Body of pancreas (tissue), 4 donors: ENCODE measurements at regions not wholly inside any gene's neighbourhood (a gene's known extent, or its start where the extent isn't known, plus 50 kb on each side); places are given as distances from the start of the nearest gene placed in this dataset.

Experiments
- ATAC-seq: fragments of 150-250 bp; one replicate; pipeline ENCODE4 v1.9.1; 2016
- DNase-seq, 4 donors: peaks; one replicate each; pipeline ENCODE4 v3.0.0-alpha.2; 2019
- H3K27ac ChIP-seq, 4 donors: fragments of 200-600 bp; sonication (generic); 1 replicate in 3 of 4; 2 replicates in 1 of 4; pipeline versions ENCODE4 v1.5.1 to v1.6.1; 2016 to 2019; ENCODE audit warnings: mild to moderate bottlenecking in 1 of 4, mixed read lengths in 1 of 4, moderate library complexity in 1 of 4
- H3K27me3 ChIP-seq, 2 donors: fragments of 200-600 bp; sonication (generic); one replicate each; pipeline ENCODE4 v1.6.0; 2016; ENCODE audit warnings: mild to moderate bottlenecking in 1 of 2
- H3K36me3 ChIP-seq, 2 donors: fragments of 200-600 bp; sonication (generic); replicated peaks in 1 of 2; 2 replicates each; pipeline ENCODE4 v1.5.1; 2016; ENCODE audit warnings: low read depth in 2 of 2; ENCODE audit not compliant: insufficient read depth in 1 of 2
- H3K4me1 ChIP-seq: fragments of 200-600 bp; sonication (generic); one replicate; pipeline ENCODE4 v1.6.0; 2016
- H3K4me3 ChIP-seq, 2 donors: fragments of 200-600 bp; sonication (generic); 1 replicate in 1 of 2; 2 replicates in 1 of 2; pipeline ENCODE4 v1.5.1; 2016 to 2019
- H3K9me3 ChIP-seq, 3 donors: fragments of 200-600 bp; sonication (generic); 1 replicate in 2 of 3; 2 replicates in 1 of 3; pipeline ENCODE4 v1.5.1; 2016
- CTCF ChIP-seq, 7 experiments: fragments of 450-650 bp in 4 of 7; fragments of 200-600 bp in 3 of 7; sonication (generic) in 3 of 7; IDR thresholded peaks; one replicate each; pipeline ENCODE4 v1.5.1; 2016 to 2019; ENCODE audit warnings: antibody characterized with exemption in 7 of 7
- POLR2A ChIP-seq, 3 donors: fragments of 450-650 bp; IDR thresholded peaks; one replicate each; pipeline ENCODE4 v1.6.1; 2016; ENCODE audit warnings: antibody characterized with exemption in 3 of 3, mild to moderate bottlenecking in 2 of 3
- WGBS, 2 donors: methylation state at CpG; one replicate each; pipeline ENCODE4 v1.1.5; 2017; 5-methylcytosine and 5-hydroxymethylcytosine counted together
- intact Hi-C: fragments of 100-400 bp; cut with DNase I; formaldehyde crosslinking; loops from one replicate; pipeline ENCODE4 v1.15.1; 2023

GRCh38 chr6:56770011-56770520 lies 127.4 kb upstream of the DST start:
- no peak overlapping the region for H3K27ac ChIP-seq
- ATAC-seq = no peak

DNA sequence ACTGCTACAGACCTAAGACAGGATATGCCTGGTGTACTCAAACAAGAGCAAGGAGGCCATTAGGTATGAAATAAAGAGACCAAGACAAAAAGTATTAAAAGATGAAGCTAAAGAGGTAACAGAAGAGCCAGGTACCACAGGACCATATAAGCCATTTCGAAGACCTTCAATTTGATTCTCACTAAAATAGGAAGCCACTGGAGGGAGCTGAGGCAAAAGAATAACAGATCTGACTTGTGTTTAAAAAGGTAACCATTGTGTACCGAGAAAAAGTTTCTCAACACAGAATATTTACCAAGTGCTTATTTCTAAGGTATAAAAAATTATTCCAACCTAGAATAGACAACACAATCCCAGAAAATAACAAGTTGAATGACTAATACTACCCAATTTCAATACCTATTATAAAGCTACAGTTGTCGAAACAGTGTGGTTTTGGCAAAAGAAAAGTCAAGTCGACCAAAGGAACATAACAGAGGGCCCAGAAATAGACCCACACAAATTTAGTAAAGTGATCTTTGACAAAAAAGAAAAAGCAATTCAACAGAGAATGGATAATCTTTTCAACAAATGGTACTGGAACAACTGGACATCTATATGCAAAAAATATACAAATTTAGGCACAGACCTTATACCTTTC lies 125.3 kb upstream of the DST start:
- ATAC-seq (no peak), DNase-seq (no peak)
- H3K27me3 ChIP-seq = no peaks in the 10 kb centered on the region
- TF ChIP-seq CTCF (IDR thresholded peaks at IDR 0.05) (no peak), POLR2A (IDR thresholded peaks at IDR 0.05) (no peak)
- no peaks in the 10 kb centered on the region for H3K9me3 ChIP-seq
- H3K36me3 ChIP-seq = no peaks in the 10 kb centered on the region
- H3K27ac ChIP-seq = no peak overlapping the region
- intact Hi-C loops = no loop called here
- no peaks in the 10 kb centered on the region for H3K4me1 ChIP-seq
- WGBS, 2 donors = 65 to 77% methylated on average over 4 of the region's 4 CpGs
- H3K4me3 ChIP-seq = no peak overlapping the region

More at GRCh38 chr6:56770011-56770520, 127.4 kb upstream of the DST start:
- intact Hi-C loops = no loop called here
- no peaks in the 10 kb centered on the region for H3K27me3 ChIP-seq
- no peaks in the 10 kb centered on the region for H3K4me1 ChIP-seq
- 87 to 91% methylated on average over 2 of the region's 2 CpGs for WGBS, 2 donors
- no peak for DNase-seq
- H3K9me3 ChIP-seq = no peaks in the 10 kb centered on the region
- no peaks in the 10 kb centered on the region for H3K36me3 ChIP-seq
- no peak for TF ChIP-seq CTCF (IDR thresholded peaks at IDR 0.05)
- TF ChIP-seq POLR2A (IDR thresholded peaks at IDR 0.05) = no peak
- no peak overlapping the region for H3K4me3 ChIP-seq

DNA sequence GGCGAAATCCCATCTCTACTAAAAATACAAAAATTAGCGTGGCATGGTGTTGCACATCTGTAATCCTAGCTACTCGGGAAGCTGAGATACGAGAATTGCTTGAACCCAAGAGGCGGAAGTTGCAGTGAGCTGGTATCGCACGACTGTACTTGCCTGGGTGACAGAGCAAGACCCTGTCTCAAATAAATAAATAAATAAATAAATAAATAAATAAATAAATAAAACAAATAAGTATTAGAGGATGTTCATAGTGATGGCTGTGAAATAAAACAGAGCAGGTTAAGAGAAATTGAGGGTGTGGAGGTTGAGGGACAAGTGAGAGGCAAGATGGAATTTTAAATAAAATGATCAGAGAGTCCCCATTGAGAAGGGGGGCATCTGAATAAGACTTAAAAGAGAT lies 124.7 kb upstream of the DST start:
- Histone ChIP-seq H3K27me3 (no peaks in the 10 kb centered on the region), H3K4me1 (no peaks in the 10 kb centered on the region), H3K36me3 (no peaks in the 10 kb centered on the region), H3K9me3 (no peaks in the 10 kb centered on the region), H3K4me3 (no peak overlapping the region), H3K27ac (no peak overlapping the region)
- ATAC-seq = no peak
- TF ChIP-seq CTCF (IDR thresholded peaks at IDR 0.05) (no peak), POLR2A (IDR thresholded peaks at IDR 0.05) (no peak)
- WGBS, 2 donors = 85 to 94% methylated on average over 7 of the region's 7 CpGs
- no peak for DNase-seq
- intact Hi-C loops = no loop called here

DNA sequence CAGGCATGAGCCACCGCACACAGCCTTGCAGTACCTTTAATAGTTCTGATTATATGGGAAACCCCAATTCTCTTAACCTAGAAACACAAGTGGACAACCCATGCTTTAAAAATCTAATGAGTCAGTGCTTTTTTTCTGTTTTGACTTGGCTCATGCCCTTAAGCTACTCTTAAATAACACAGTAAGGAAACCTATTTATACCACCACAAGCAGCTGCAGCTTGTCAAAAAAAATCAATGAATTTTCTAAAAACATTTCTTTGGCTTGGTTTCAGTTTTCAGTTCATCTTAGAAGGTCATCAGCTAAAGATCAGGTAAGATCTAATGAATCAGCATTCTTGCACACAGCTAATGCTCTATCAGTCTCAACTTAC lies 124.1 kb upstream of the DST start:
- H3K27ac ChIP-seq = no peak overlapping the region
- H3K4me1 ChIP-seq = no peaks in the 10 kb centered on the region
- TF ChIP-seq CTCF (IDR thresholded peaks at IDR 0.05) = no peak
- TF ChIP-seq POLR2A (IDR thresholded peaks at IDR 0.05) = no peak

More for the DNA sequence above, 124.1 kb upstream of the DST start:
- Histone ChIP-seq H3K4me3 (no peak overlapping the region), H3K27me3 (no peaks in the 10 kb centered on the region), H3K36me3 (no peaks in the 10 kb centered on the region), H3K9me3 (no peaks in the 10 kb centered on the region)
- DNase-seq (no peak), ATAC-seq (no peak)
- 93 to 100% methylated on average over 1 of the region's 1 CpG for WGBS, 2 donors
- intact Hi-C loops = no loop called here
